Neural progenitor cell (in vitro differentiated cells): ENCODE measurements at regions not wholly inside any gene's neighbourhood (a gene's known extent, or its start where the extent isn't known, plus 50 kb on each side); places are given as distances from the start of the nearest gene placed in this dataset.

Source experiments
- DNase-seq: peaks from one replicate; pipeline ENCODE4 v3.0.0-alpha.2; 2016; ENCODE audit warnings: low spot score
- H2AFZ ChIP-seq: fragments of 200-600 bp; sonication (generic); replicated peaks from 2 replicates; pipeline ENCODE4 v1.6.1; 2016; ENCODE audit warnings: antibody characterized with exemption
- H3F3A ChIP-seq: fragments of 200-600 bp; sonication (generic); 2 replicates; pipeline ENCODE4 v1.6.1; 2016; ENCODE audit warnings: antibody characterized with exemption, low read depth
- H3K27ac ChIP-seq: fragments of 200-600 bp; sonication (generic); 2 replicates; pipeline ENCODE4 v1.5.1; 2016; ENCODE audit warnings: mild to moderate bottlenecking
- H3K27me3 ChIP-seq: fragments of 200-600 bp; sonication (generic); 2 replicates; pipeline ENCODE4 v1.6.1; 2016; ENCODE audit warnings: mild to moderate bottlenecking, moderate library complexity
- H3K36me3 ChIP-seq: fragments of 200-600 bp; sonication (generic); 2 replicates; pipeline ENCODE4 v1.5.1; 2016
- H3K4me1 ChIP-seq: fragments of 200-600 bp; sonication (generic); 2 replicates; pipeline ENCODE4 v1.6.1; 2016; ENCODE audit warnings: mixed run types
- H3K4me2 ChIP-seq: fragments of 200-600 bp; sonication (generic); 2 replicates; pipeline ENCODE4 v1.6.1; 2016
- H3K4me3 ChIP-seq: fragments of 200-600 bp; sonication (generic); 2 replicates; pipeline ENCODE4 v1.5.1; 2016
- H3K79me2 ChIP-seq: fragments of 200-600 bp; sonication (generic); 2 replicates; pipeline ENCODE4 v1.6.1; 2016; ENCODE audit warnings: low read depth
- H3K9ac ChIP-seq: fragments of 200-600 bp; sonication (generic); 2 replicates; pipeline ENCODE4 v1.6.1; 2016
- H3K9me3 ChIP-seq: fragments of 200-600 bp; sonication (generic); 2 replicates; pipeline ENCODE4 v1.5.1; 2016; ENCODE audit warnings: low read depth
- H4K20me1 ChIP-seq: fragments of 200-600 bp; sonication (generic); 2 replicates; pipeline ENCODE4 v1.6.1; 2016; ENCODE audit warnings: low read depth
- H3K27ac Mint-ChIP-seq: 3 replicates; pipeline ENCODE4 v1.8.0; 2021; ENCODE audit warnings: mixed read lengths
- H3K27me3 Mint-ChIP-seq: 2 replicates; pipeline ENCODE4 v1.8.0; 2022; ENCODE audit warnings: low read depth, mild to moderate bottlenecking, inconsistent platforms, moderate library complexity, mixed read lengths; ENCODE audit not compliant: insufficient read depth
- H3K36me3 Mint-ChIP-seq: 3 replicates; pipeline ENCODE4 v1.8.0; 2021; ENCODE audit warnings: mixed read lengths
- H3K4me1 Mint-ChIP-seq: 3 replicates; pipeline ENCODE4 v1.8.0; 2021; ENCODE audit warnings: mixed read lengths
- H3K4me3 Mint-ChIP-seq: 3 replicates; pipeline ENCODE4 v1.8.0; 2021; ENCODE audit warnings: mild to moderate bottlenecking, moderate library complexity, mixed read lengths
- H3K9me3 Mint-ChIP-seq: 3 replicates; pipeline ENCODE4 v1.8.0; 2020; ENCODE audit warnings: mixed read lengths
- EZH2 ChIP-seq: fragments of 200-600 bp; sonication (generic); IDR thresholded peaks from 2 replicates; pipeline ENCODE4 v1.6.1; 2017; ENCODE audit warnings: antibody characterized with exemption, mild to moderate bottlenecking, moderate library complexity
- EZH2phosphoT487 ChIP-seq: fragments of 200-600 bp; sonication (generic); IDR thresholded peaks from 2 replicates; pipeline ENCODE4 v1.6.1; 2017; ENCODE audit warnings: antibody characterized with exemption
- TF ChIP-seq, protein P1 (sequence below): fragments of 200-600 bp; sonication (generic); IDR thresholded peaks from 2 replicates; pipeline ENCODE4 v1.5.1; 2017; ENCODE audit warnings: antibody characterized with exemption, mild to moderate bottlenecking

DNA sequence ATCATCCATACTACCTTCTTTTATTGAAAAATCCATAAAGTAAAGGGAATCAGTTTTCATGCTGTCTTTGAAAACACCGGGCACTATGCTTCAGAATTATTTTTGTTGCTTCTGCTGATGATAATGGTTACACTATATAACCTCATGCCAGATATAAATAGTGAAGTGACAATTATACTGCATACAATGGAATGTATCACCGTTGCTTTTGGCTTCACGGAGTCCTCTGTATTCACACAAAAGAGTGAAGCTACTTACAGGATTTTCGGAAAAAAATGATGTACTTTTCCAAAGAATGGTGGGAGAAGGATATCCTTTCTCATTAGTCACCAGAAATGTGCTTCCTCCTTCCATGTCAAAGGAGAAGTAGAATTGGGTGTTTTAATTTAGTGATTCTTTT lies 159.1 kb upstream of the PITX2 start:
- no peak for DNase-seq
- no peak overlapping the region for H3K4me2 ChIP-seq
- no peak for TF ChIP-seq EZH2
- no peak for TF ChIP-seq EZH2phosphoT487
- TF ChIP-seq, protein P1, sequence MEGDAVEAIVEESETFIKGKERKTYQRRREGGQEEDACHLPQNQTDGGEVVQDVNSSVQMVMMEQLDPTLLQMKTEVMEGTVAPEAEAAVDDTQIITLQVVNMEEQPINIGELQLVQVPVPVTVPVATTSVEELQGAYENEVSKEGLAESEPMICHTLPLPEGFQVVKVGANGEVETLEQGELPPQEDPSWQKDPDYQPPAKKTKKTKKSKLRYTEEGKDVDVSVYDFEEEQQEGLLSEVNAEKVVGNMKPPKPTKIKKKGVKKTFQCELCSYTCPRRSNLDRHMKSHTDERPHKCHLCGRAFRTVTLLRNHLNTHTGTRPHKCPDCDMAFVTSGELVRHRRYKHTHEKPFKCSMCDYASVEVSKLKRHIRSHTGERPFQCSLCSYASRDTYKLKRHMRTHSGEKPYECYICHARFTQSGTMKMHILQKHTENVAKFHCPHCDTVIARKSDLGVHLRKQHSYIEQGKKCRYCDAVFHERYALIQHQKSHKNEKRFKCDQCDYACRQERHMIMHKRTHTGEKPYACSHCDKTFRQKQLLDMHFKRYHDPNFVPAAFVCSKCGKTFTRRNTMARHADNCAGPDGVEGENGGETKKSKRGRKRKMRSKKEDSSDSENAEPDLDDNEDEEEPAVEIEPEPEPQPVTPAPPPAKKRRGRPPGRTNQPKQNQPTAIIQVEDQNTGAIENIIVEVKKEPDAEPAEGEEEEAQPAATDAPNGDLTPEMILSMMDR: no peak
- no peaks in the 10 kb centered on the region for H3K9me3 ChIP-seq
- H2AFZ ChIP-seq: no peak overlapping the region
- H3K27ac ChIP-seq: no peak overlapping the region
- no peak overlapping the region for H3K27ac Mint-ChIP-seq
- H3K36me3 Mint-ChIP-seq: no peaks in the 10 kb centered on the region
- H3K9ac ChIP-seq: no peak overlapping the region
- H3K27me3 ChIP-seq: no peaks in the 10 kb centered on the region
- no peaks in the 10 kb centered on the region for H3F3A ChIP-seq
- no peak overlapping the region for H3K4me3 ChIP-seq
- H3K4me3 Mint-ChIP-seq: no peak overlapping the region
- no peaks in the 10 kb centered on the region for H3K79me2 ChIP-seq
- H3K9me3 Mint-ChIP-seq: no peaks in the 10 kb centered on the region
- H3K4me1 ChIP-seq: no peaks in the 10 kb centered on the region
- no peaks in the 10 kb centered on the region for H4K20me1 ChIP-seq
- no peaks in the 10 kb centered on the region for H3K4me1 Mint-ChIP-seq
- H3K36me3 ChIP-seq: no peaks in the 10 kb centered on the region
- no peaks in the 10 kb centered on the region for H3K27me3 Mint-ChIP-seq

DNA sequence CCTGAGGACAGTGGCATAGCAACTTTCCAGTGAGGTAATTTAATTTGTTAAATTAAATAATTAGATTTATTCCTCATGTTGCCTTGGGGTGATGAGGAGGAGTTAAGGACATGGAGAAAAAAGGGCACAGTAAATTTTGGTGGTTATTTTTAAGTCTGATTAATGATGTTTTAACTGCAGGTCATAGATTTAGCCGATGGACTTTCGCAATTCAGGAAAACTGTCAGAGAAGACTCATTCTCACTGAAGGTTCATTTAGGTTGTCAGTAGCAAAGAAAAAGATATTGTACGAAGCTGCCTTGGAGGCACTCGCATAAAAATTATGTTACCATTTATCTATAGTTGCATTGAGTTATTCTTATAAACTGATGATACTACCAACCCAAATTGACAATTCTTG lies 164.2 kb upstream of the PITX2 start:
- Mint-ChIP-seq H3K36me3 (no peaks in the 10 kb centered on the region), H3K4me3 (no peak overlapping the region), H3K27me3 (peaks cover 3% of the 10 kb centered on the region), H3K4me1 (peaks cover 7% of the 10 kb centered on the region), H3K27ac (no peak overlapping the region), H3K9me3 (no peaks in the 10 kb centered on the region)
- no peak overlapping the region for H3K27ac ChIP-seq
- H3K9me3 ChIP-seq: no peaks in the 10 kb centered on the region
- H3K4me2 ChIP-seq: no peak overlapping the region
- no peaks in the 10 kb centered on the region for H3K27me3 ChIP-seq
- H4K20me1 ChIP-seq: no peaks in the 10 kb centered on the region
- TF ChIP-seq, protein P1: no peak
- TF ChIP-seq EZH2phosphoT487: no peak
- no peak for TF ChIP-seq EZH2
- H3F3A ChIP-seq: no peaks in the 10 kb centered on the region
- H3K79me2 ChIP-seq: no peaks in the 10 kb centered on the region
- H3K4me3 ChIP-seq: no peak overlapping the region
- no peak for DNase-seq
- no peak overlapping the region for H2AFZ ChIP-seq
- H3K9ac ChIP-seq: no peak overlapping the region
- no peaks in the 10 kb centered on the region for H3K36me3 ChIP-seq
- H3K4me1 ChIP-seq: peaks cover 22% of the 10 kb centered on the region

GRCh38 chr4:110787707-110788106 lies 164.8 kb upstream of the PITX2 start:
- H3K9me3 ChIP-seq: no peaks in the 10 kb centered on the region
- TF ChIP-seq, protein P1: no peak
- TF ChIP-seq EZH2phosphoT487 (no peak), EZH2 (no peak)
- no peaks in the 10 kb centered on the region for H3K79me2 ChIP-seq
- peaks cover 3% of the 10 kb centered on the region for H3K27me3 Mint-ChIP-seq
- no peak overlapping the region for H3K9ac ChIP-seq
- no peak overlapping the region for H3K4me3 Mint-ChIP-seq
- no peak overlapping the region for H3K27ac Mint-ChIP-seq
- no peaks in the 10 kb centered on the region for H3F3A ChIP-seq
- peaks cover 10% of the 10 kb centered on the region for H3K4me1 Mint-ChIP-seq
- H3K27ac ChIP-seq: no peak overlapping the region
- peaks cover 28% of the 10 kb centered on the region for H3K4me1 ChIP-seq
- no peaks in the 10 kb centered on the region for H3K36me3 ChIP-seq
- no peak for DNase-seq
- H3K4me2 ChIP-seq: no peak overlapping the region
- no peak overlapping the region for H3K4me3 ChIP-seq
- no peaks in the 10 kb centered on the region for H3K27me3 ChIP-seq
- no peak overlapping the region for H2AFZ ChIP-seq
- H3K36me3 Mint-ChIP-seq: no peaks in the 10 kb centered on the region
- no peaks in the 10 kb centered on the region for H4K20me1 ChIP-seq
- no peaks in the 10 kb centered on the region for H3K9me3 Mint-ChIP-seq

DNA sequence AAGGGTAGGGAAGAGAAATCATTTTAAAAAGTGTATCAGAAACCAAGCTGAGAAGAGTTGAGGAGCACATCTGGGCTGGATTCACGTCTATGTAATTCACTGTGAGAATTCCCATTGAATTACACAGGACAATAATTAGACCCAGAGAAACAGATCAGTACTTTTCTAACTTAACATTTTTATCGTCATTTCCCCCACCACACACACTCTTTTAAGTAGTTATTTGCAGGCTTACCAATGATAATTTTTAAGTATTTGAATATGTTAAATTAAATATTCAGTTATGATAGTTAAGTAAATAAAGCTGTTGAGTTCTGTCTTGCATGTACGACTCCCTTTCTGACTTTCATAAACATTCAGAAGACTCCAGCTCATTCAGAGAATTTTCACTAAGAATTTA lies 165.4 kb upstream of the PITX2 start:
- H3K9me3 ChIP-seq: no peaks in the 10 kb centered on the region
- no peak for DNase-seq
- no peaks in the 10 kb centered on the region for H3K36me3 ChIP-seq
- Mint-ChIP-seq H3K36me3 (no peaks in the 10 kb centered on the region), H3K4me3 (no peak overlapping the region), H3K27me3 (peaks cover 3% of the 10 kb centered on the region), H3K27ac (no peak overlapping the region), H3K4me1 (peaks cover 14% of the 10 kb centered on the region), H3K9me3 (no peaks in the 10 kb centered on the region)
- TF ChIP-seq, protein P1: no peak
- TF ChIP-seq EZH2 (no peak), EZH2phosphoT487 (no peak)
- no peak overlapping the region for H3K27ac ChIP-seq
- H3F3A ChIP-seq: peaks cover 4% of the 10 kb centered on the region
- H3K4me1 ChIP-seq: peaks cover 34% of the 10 kb centered on the region
- no peaks in the 10 kb centered on the region for H4K20me1 ChIP-seq
- no peak overlapping the region for H2AFZ ChIP-seq
- H3K79me2 ChIP-seq: no peaks in the 10 kb centered on the region
- H3K4me3 ChIP-seq: no peak overlapping the region
- H3K9ac ChIP-seq: no peak overlapping the region
- no peak overlapping the region for H3K4me2 ChIP-seq
- no peaks in the 10 kb centered on the region for H3K27me3 ChIP-seq
